ENCODE measurements at regions not wholly inside any gene's neighbourhood (a gene's known extent, or its start where the extent isn't known, plus 50 kb on each side); places are given as distances from the start of the nearest gene placed in this dataset.

- CTCF ChIA-PET, result no interaction called here
- BruUV-seq (replicated peaks), result no TSS peak
Measured at GRCh38 chr12:80033448-80033847, 65.9 kb upstream of the OTOGL start.

GRCh38 chr12:80032946-80033345, 66.4 kb upstream of the OTOGL start:
- Histone ChIP-seq H3K4me3 (ENCODE audit: low read depth, low read length) (no peak overlapping the region), H3K9me3 (no peaks in the 10 kb centered on the region), H3K4me1 (no peaks in the 10 kb centered on the region), H3K27me3 (replicated peaks; ENCODE audit: control insufficient read depth, insufficient read depth, low read length) (no peaks in the 10 kb centered on the region), H3K36me3 (ENCODE audit: control insufficient read depth, insufficient read depth, low read length) (no peaks in the 10 kb centered on the region)
- no peaks in the 10 kb centered on the region for H3K36me3 Mint-ChIP-seq (ENCODE audit: insufficient read depth, unreplicated experiment)
- H3K9me3 Mint-ChIP-seq (ENCODE audit: unreplicated experiment), result no peaks in the 10 kb centered on the region
- intact Hi-C loops (cut with micrococcal nuclease; ENCODE audit: unreplicated experiment), result no loop called here
- H3K4me3 Mint-ChIP-seq (ENCODE audit: unreplicated experiment), result no peak overlapping the region
- ChIA-PET CTCF (no interaction called here), POLR2A (no interaction called here)
- no peak overlapping the region for H3K27ac Mint-ChIP-seq (ENCODE audit: unreplicated experiment)
- peaks cover 7% of the 10 kb centered on the region for H3K4me1 Mint-ChIP-seq (ENCODE audit: low read depth, unreplicated experiment)
- BruUV-seq (replicated peaks), result no TSS peak
- TF ChIP-seq CTCF (IDR thresholded peaks at IDR 0.05; ENCODE audit: insufficient read depth in 1 of 2, low read depth in 1 of 2, low read length in 1 of 2, severe bottlenecking in 1 of 2, unreplicated experiment in 1 of 2), result no peak
- no peak for DNase-seq
- no peaks in the 10 kb centered on the region for H3K27me3 Mint-ChIP-seq (ENCODE audit: insufficient read depth, unreplicated experiment)

More at GRCh38 chr12:80033448-80033847, 65.9 kb upstream of the OTOGL start:
- TF ChIP-seq CTCF (IDR thresholded peaks at IDR 0.05; ENCODE audit: insufficient read depth in 1 of 2, low read depth in 1 of 2, low read length in 1 of 2, severe bottlenecking in 1 of 2, unreplicated experiment in 1 of 2), result no peak
- no peaks in the 10 kb centered on the region for H3K27me3 Mint-ChIP-seq (ENCODE audit: insufficient read depth, unreplicated experiment)
- no peak for DNase-seq
- no peak overlapping the region for H3K4me3 Mint-ChIP-seq (ENCODE audit: unreplicated experiment)
- H3K36me3 Mint-ChIP-seq (ENCODE audit: insufficient read depth, unreplicated experiment), result no peaks in the 10 kb centered on the region
- H3K27ac Mint-ChIP-seq (ENCODE audit: unreplicated experiment), result no peak overlapping the region
- intact Hi-C loops (cut with micrococcal nuclease; ENCODE audit: unreplicated experiment), result no loop called here
- H3K27me3 ChIP-seq (replicated peaks; ENCODE audit: control insufficient read depth, insufficient read depth, low read length), result no peaks in the 10 kb centered on the region
- POLR2A ChIA-PET, result no interaction called here
- no peaks in the 10 kb centered on the region for H3K9me3 Mint-ChIP-seq (ENCODE audit: unreplicated experiment)
- H3K4me1 ChIP-seq, result no peaks in the 10 kb centered on the region
- no peak overlapping the region for H3K4me3 ChIP-seq (ENCODE audit: low read depth, low read length)
- no peaks in the 10 kb centered on the region for H3K9me3 ChIP-seq
- H3K36me3 ChIP-seq (ENCODE audit: control insufficient read depth, insufficient read depth, low read length), result no peaks in the 10 kb centered on the region
- peaks cover 7% of the 10 kb centered on the region for H3K4me1 Mint-ChIP-seq (ENCODE audit: low read depth, unreplicated experiment)

GRCh38 chr12:80031229-80031628, 68.1 kb upstream of the OTOGL start:
- ChIA-PET CTCF (no interaction called here), POLR2A (no interaction called here)
- peaks cover 7% of the 10 kb centered on the region for H3K4me1 Mint-ChIP-seq (ENCODE audit: low read depth, unreplicated experiment)
- intact Hi-C loops (cut with micrococcal nuclease; ENCODE audit: unreplicated experiment), result no loop called here
- BruUV-seq (replicated peaks), result no TSS peak
- Histone ChIP-seq H3K27me3 (replicated peaks; ENCODE audit: control insufficient read depth, insufficient read depth, low read length) (no peaks in the 10 kb centered on the region), H3K4me3 (ENCODE audit: low read depth, low read length) (no peak overlapping the region), H3K36me3 (ENCODE audit: control insufficient read depth, insufficient read depth, low read length) (no peaks in the 10 kb centered on the region), H3K4me1 (no peaks in the 10 kb centered on the region), H3K9me3 (no peaks in the 10 kb centered on the region)
- H3K4me3 Mint-ChIP-seq (ENCODE audit: unreplicated experiment), result no peak overlapping the region
- H3K9me3 Mint-ChIP-seq (ENCODE audit: unreplicated experiment), result no peaks in the 10 kb centered on the region
- H3K36me3 Mint-ChIP-seq (ENCODE audit: insufficient read depth, unreplicated experiment), result no peaks in the 10 kb centered on the region
- DNase-seq, result no peak
- no peak overlapping the region for H3K27ac Mint-ChIP-seq (ENCODE audit: unreplicated experiment)
- TF ChIP-seq CTCF (IDR thresholded peaks at IDR 0.05; ENCODE audit: insufficient read depth in 1 of 2, low read depth in 1 of 2, low read length in 1 of 2, severe bottlenecking in 1 of 2, unreplicated experiment in 1 of 2), result no peak
- no peaks in the 10 kb centered on the region for H3K27me3 Mint-ChIP-seq (ENCODE audit: insufficient read depth, unreplicated experiment)
